Uterus (tissue), 2 donors: ENCODE measurements at regions not wholly inside any gene's neighbourhood (a gene's known extent, or its start where the extent isn't known, plus 50 kb on each side); places are given as distances from the start of the nearest gene placed in this dataset.

ENCODE experiments used
- POLR2A ChIP-seq, 2 donors: fragments of 450-650 bp; IDR thresholded peaks; one replicate each; pipeline ENCODE4 v1.6.1; 2016; ENCODE audit warnings: antibody characterized with exemption in 2 of 2, mild to moderate bottlenecking in 1 of 2, moderate library complexity in 1 of 2
- TF ChIP-seq, protein P1 (sequence below), 4 experiments: fragments of 200-600 bp in 2 of 4; fragments of 450-650 bp in 2 of 4; sonication (generic) in 2 of 4; IDR thresholded peaks; one replicate each; pipeline ENCODE4 v1.5.1; 2016 to 2019; ENCODE audit warnings: antibody characterized with exemption in 4 of 4, mild to moderate bottlenecking in 2 of 4, moderate library complexity in 1 of 4

DNA sequence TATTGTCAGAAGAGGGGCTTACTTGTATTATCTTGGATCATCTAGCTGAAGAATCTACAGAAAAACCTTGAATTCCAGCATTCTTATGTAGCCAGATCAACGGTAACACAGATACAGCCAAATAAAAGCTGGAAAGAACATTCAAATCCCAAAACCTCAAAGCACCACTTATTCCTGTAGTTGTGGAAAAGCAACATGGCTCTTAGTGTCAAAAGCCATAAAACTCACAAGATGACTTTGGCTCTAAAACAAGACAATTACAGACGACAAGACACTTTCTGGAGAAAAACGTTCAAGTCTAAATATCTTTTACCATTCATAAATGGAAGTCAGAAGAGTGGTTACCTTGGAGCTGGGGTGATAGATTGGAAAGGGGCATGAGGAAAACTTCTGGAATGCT, 173.0 kb downstream of the HERPUD2 start:
- TF ChIP-seq, protein P1, sequence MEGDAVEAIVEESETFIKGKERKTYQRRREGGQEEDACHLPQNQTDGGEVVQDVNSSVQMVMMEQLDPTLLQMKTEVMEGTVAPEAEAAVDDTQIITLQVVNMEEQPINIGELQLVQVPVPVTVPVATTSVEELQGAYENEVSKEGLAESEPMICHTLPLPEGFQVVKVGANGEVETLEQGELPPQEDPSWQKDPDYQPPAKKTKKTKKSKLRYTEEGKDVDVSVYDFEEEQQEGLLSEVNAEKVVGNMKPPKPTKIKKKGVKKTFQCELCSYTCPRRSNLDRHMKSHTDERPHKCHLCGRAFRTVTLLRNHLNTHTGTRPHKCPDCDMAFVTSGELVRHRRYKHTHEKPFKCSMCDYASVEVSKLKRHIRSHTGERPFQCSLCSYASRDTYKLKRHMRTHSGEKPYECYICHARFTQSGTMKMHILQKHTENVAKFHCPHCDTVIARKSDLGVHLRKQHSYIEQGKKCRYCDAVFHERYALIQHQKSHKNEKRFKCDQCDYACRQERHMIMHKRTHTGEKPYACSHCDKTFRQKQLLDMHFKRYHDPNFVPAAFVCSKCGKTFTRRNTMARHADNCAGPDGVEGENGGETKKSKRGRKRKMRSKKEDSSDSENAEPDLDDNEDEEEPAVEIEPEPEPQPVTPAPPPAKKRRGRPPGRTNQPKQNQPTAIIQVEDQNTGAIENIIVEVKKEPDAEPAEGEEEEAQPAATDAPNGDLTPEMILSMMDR (IDR thresholded peaks at IDR 0.05), result no peak
- TF ChIP-seq POLR2A (IDR thresholded peaks at IDR 0.05), result no peak
